HK-2 (cell line): ENCODE measurements at regions not wholly inside any gene's neighbourhood (a gene's known extent, or its start where the extent isn't known, plus 50 kb on each side); places are given as distances from the start of the nearest gene placed in this dataset.

Experiments
- DNase-seq: peaks from one replicate; pipeline ENCODE4 v3.0.0-alpha.2; 2018; ENCODE audit not compliant: unreplicated experiment

GRCh38 chr11:134578807-134579723 lies 167.0 kb upstream of the B3GAT1 start:
- no peak for DNase-seq

- DNase-seq = no peak
These were observed 165.8 kb upstream of the B3GAT1 start for GRCh38 chr11:134577751-134578395.

GRCh38 chr11:134576721-134577171 lies 164.7 kb upstream of the B3GAT1 start:
- DNase-seq = no peak

GRCh38 chr11:134576286-134576685 lies 164.2 kb upstream of the B3GAT1 start:
- DNase-seq = no peak

GRCh38 chr11:134575504-134576230 lies 163.6 kb upstream of the B3GAT1 start:
- no peak for DNase-seq

- no peak for DNase-seq
These were observed 162.9 kb upstream of the B3GAT1 start for GRCh38 chr11:134574947-134575346.

- no peak for DNase-seq
These were observed 162.4 kb upstream of the B3GAT1 start for GRCh38 chr11:134574425-134574824.

- no peak for DNase-seq
These were observed 161.8 kb upstream of the B3GAT1 start for GRCh38 chr11:134573857-134574256.

GRCh38 chr11:134572741-134573675 lies 161.0 kb upstream of the B3GAT1 start:
- no peak for DNase-seq

GRCh38 chr11:134571301-134571700 lies 159.3 kb upstream of the B3GAT1 start:
- DNase-seq = no peak

- DNase-seq = no peak
These were observed 157.2 kb upstream of the B3GAT1 start for GRCh38 chr11:134569195-134569594.

GRCh38 chr11:134566311-134566710 lies 154.3 kb upstream of the B3GAT1 start:
- DNase-seq = no peak

GRCh38 chr11:134565343-134565891 lies 153.4 kb upstream of the B3GAT1 start:
- no peak for DNase-seq

- DNase-seq = no peak
These were observed 152.6 kb upstream of the B3GAT1 start for GRCh38 chr11:134564472-134565200.

- no peak for DNase-seq
These were observed 151.0 kb upstream of the B3GAT1 start for GRCh38 chr11:134562941-134563471.

GRCh38 chr11:134562196-134562595 lies 150.2 kb upstream of the B3GAT1 start:
- DNase-seq = no peak

GRCh38 chr11:134561331-134561720 lies 149.3 kb upstream of the B3GAT1 start:
- DNase-seq = no peak

- DNase-seq = no peak
These were observed 148.7 kb upstream of the B3GAT1 start for GRCh38 chr11:134560566-134561330.

GRCh38 chr11:134560066-134560465 lies 148.0 kb upstream of the B3GAT1 start:
- no peak for DNase-seq
